Colonic mucosa (tissue), 4 donors: ENCODE measurements at regions not wholly inside any gene's neighbourhood (a gene's known extent, or its start where the extent isn't known, plus 50 kb on each side); places are given as distances from the start of the nearest gene placed in this dataset.

Experiments used
- DNase-seq: peaks from one replicate; pipeline ENCODE4 v3.0.0-alpha.2; 2020
- H3K27ac ChIP-seq: fragments of 200-600 bp; one replicate; pipeline ENCODE4 v1.8.0; 2021
- H3K27me3 ChIP-seq: fragments of 200-600 bp; one replicate; pipeline ENCODE4 v1.8.0; 2021
- H3K36me3 ChIP-seq: fragments of 200-600 bp; one replicate; pipeline ENCODE4 v1.8.0; 2021
- H3K4me1 ChIP-seq: fragments of 200-600 bp; one replicate; pipeline ENCODE4 v1.8.0; 2021; ENCODE audit warnings: mild to moderate bottlenecking
- H3K4me3 ChIP-seq: fragments of 200-600 bp; one replicate; pipeline ENCODE4 v1.8.0; 2021
- H3K9ac ChIP-seq, 2 donors: one replicate each; pipeline ENCODE4 v1.7.0; 2013; ENCODE audit warnings: control low read depth in 2 of 2, low read depth in 2 of 2, low read length in 2 of 2
- H3K9me3 ChIP-seq: fragments of 200-600 bp; one replicate; pipeline ENCODE4 v1.8.0; 2021
- CTCF ChIP-seq: fragments of 200-600 bp; IDR thresholded peaks from one replicate; pipeline ENCODE4 v1.8.0; 2022; ENCODE audit warnings: antibody characterized with exemption, mild to moderate bottlenecking
- intact Hi-C: fragments of 100-400 bp; cut with DNase I; formaldehyde crosslinking; loops from one replicate; pipeline ENCODE4 v1.14.1; 2022
- donor health status: healthy.
- donor health status: DM: no; HTN: no; CAD: no.
- donor health status: DM: no; HTN: no; CAD: no.

- TF ChIP-seq CTCF = no peak
- H3K4me1 ChIP-seq = no peaks in the 10 kb centered on the region
- H3K36me3 ChIP-seq = no peaks in the 10 kb centered on the region
- no peak overlapping the region for H3K9ac ChIP-seq
- H3K4me3 ChIP-seq = no peak overlapping the region
- no peak for DNase-seq
- H3K27me3 ChIP-seq = no peaks in the 10 kb centered on the region
- intact Hi-C loops = no loop called here
- no peak overlapping the region for H3K27ac ChIP-seq
- no peaks in the 10 kb centered on the region for H3K9me3 ChIP-seq
These were observed 53.5 kb upstream of the RAP1B start for GRCh38 chr12:68557011-68557730.

GRCh38 chr12:68559246-68559645 is 51.5 kb upstream of the RAP1B start:
- Histone ChIP-seq H3K36me3 (no peaks in the 10 kb centered on the region), H3K9me3 (no peaks in the 10 kb centered on the region), H3K27ac (no peak overlapping the region), H3K9ac (no peak overlapping the region), H3K4me3 (no peak overlapping the region), H3K27me3 (no peaks in the 10 kb centered on the region), H3K4me1 (no peaks in the 10 kb centered on the region)
- no peak for TF ChIP-seq CTCF
- intact Hi-C loops = no loop called here
- DNase-seq = no peak

- Histone ChIP-seq H3K36me3 (no peaks in the 10 kb centered on the region), H3K4me1 (no peaks in the 10 kb centered on the region), H3K9me3 (no peaks in the 10 kb centered on the region), H3K4me3 (no peak overlapping the region), H3K27ac (peak overlapping the region; percentile 29), H3K9ac (no peak overlapping the region), H3K27me3 (no peaks in the 10 kb centered on the region)
- intact Hi-C loops = no loop called here
- no peak for TF ChIP-seq CTCF
- DNase-seq = peak; percentile 21
These were observed 50.5 kb upstream of the RAP1B start for GRCh38 chr12:68559984-68560850.

GRCh38 chr12:68560851-68561422 is 49.8 kb upstream of the RAP1B start:
- no peaks in the 10 kb centered on the region for H3K27me3 ChIP-seq
- TF ChIP-seq CTCF = no peak
- DNase-seq = no peak
- peak overlapping the region; percentile 29 for H3K27ac ChIP-seq
- no peaks in the 10 kb centered on the region for H3K4me1 ChIP-seq
- no peaks in the 10 kb centered on the region for H3K9me3 ChIP-seq
- intact Hi-C loops = no loop called here
- no peak overlapping the region for H3K4me3 ChIP-seq
- H3K36me3 ChIP-seq = no peaks in the 10 kb centered on the region
- H3K9ac ChIP-seq = no peak overlapping the region
